22Rv1 (cell line): ENCODE measurements at regions not wholly inside any gene's neighbourhood (a gene's known extent, or its start where the extent isn't known, plus 50 kb on each side); places are given as distances from the start of the nearest gene placed in this dataset.

ENCODE experiments used
- ZFX ChIP-seq: fragments of 450-650 bp; IDR thresholded peaks from 2 replicates; pipeline ENCODE4 v1.6.1; 2017; ENCODE audit warnings: antibody characterized with exemption, borderline replicate concordance
- TF ChIP-seq, protein P1 (sequence below): fragments of 450-650 bp; IDR thresholded peaks from 2 replicates; pipeline ENCODE4 v1.5.1; 2017; ENCODE audit warnings: mild to moderate bottlenecking

DNA sequence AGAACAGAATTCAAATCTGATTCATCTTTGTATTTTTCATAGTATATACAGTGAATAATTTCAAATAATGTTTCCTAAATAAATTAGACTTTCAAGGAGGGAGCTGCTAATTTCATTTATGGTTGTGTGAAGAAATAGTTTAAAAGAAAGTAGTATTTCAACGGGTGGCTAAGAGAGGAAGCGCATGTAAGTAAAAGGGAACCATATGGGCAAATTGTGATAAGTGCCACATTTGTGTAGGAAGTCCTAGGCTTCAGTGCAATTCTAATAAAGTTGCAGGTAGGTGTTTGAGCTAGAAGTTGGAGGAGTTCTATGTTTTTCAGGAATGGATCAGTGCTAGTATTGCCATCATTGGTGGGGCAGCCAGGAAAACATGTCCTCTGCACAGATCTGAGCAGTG lies 178.8 kb upstream of the PRDM1 start:
- TF ChIP-seq, protein P1, sequence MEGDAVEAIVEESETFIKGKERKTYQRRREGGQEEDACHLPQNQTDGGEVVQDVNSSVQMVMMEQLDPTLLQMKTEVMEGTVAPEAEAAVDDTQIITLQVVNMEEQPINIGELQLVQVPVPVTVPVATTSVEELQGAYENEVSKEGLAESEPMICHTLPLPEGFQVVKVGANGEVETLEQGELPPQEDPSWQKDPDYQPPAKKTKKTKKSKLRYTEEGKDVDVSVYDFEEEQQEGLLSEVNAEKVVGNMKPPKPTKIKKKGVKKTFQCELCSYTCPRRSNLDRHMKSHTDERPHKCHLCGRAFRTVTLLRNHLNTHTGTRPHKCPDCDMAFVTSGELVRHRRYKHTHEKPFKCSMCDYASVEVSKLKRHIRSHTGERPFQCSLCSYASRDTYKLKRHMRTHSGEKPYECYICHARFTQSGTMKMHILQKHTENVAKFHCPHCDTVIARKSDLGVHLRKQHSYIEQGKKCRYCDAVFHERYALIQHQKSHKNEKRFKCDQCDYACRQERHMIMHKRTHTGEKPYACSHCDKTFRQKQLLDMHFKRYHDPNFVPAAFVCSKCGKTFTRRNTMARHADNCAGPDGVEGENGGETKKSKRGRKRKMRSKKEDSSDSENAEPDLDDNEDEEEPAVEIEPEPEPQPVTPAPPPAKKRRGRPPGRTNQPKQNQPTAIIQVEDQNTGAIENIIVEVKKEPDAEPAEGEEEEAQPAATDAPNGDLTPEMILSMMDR, result no peak
- TF ChIP-seq ZFX, result no peak
